GM18868 (cell line): ENCODE measurements at regions not wholly inside any gene's neighbourhood (a gene's known extent, or its start where the extent isn't known, plus 50 kb on each side); places are given as distances from the start of the nearest gene placed in this dataset.
A peak's percentile ranks its signal among the peaks of the same experiment; 100 is the strongest.

Experiments used
- ATAC-seq: cut with Tn5 transposase; IDR thresholded peaks from one replicate; pipeline ENCODE4 v1.9.1; 2021; ENCODE audit warnings: mild to moderate bottlenecking, moderate library complexity; ENCODE audit not compliant: unreplicated experiment

GRCh38 chr18:42184685-42185477 lies 229.8 kb downstream of the PIK3C3 start:
- no peak for ATAC-seq

DNA sequence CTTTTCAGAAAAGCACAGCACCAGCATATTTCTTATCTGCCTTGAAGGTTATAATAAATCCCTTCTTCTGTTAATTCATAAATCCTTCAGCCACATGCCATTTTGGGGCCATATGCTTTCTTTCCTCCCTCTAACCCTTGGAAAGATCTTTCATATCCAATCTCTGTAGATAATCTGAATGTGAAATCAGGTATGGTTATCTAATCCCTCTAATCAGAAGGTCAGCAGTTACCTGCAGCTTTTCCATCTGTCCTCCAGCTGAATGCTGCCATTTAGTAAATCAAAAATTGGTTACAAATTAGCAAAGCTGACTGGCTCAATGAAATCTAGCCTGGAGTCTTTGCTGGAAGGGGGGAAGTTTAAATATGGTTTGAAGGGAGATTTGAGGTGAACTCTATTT lies 230.5 kb downstream of the PIK3C3 start:
- ATAC-seq = no peak

GRCh38 chr18:42187611-42188380 lies 232.8 kb downstream of the PIK3C3 start:
- peak; percentile 66 for ATAC-seq

- no peak for ATAC-seq
Observed at GRCh38 chr18:42190643-42191042, 235.6 kb downstream of the PIK3C3 start.

DNA sequence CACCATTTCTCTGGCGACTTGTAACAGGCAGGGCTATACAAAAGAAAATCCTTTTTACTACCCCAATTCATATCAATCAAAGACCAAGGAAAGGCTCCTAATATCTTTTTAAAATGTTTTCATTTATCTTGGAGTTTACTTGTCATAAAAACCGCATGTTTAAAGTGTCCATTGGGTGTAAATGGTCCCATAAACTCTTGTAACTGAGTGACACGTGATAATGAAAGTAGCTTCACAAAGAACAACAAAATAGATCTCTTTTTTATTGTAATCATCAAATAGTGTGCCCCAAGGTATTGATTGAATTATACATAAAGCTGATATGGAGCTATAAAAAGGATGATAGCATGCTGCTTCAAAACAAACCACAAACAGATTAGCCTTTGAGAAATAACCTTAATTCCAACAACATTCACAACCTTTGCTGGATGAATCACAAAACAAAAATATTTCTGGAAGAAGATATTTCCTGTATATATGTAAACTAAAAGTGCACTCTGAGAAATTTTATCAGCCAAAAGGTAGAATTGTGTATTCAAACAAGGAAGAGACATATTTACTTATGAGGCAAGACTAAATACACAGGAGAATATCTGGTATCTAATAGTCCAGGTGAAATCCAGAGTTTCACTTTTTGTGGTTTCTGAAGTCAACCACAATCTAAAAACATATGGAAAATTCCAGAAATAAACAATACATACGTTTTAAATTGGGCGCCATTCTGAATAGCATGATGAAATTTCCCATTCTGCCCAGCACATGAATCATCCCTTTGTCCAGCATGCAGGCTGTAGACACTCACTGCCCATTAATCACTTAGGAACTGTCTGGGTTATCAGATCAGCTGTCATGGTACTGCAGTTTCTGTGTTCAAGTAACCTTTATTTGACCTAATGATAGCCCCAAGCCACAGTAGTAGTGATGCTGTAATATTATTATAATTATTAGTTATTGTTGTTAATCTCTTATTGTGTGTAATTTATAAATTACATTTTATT lies 237.5 kb downstream of the PIK3C3 start:
- ATAC-seq = no peak

DNA sequence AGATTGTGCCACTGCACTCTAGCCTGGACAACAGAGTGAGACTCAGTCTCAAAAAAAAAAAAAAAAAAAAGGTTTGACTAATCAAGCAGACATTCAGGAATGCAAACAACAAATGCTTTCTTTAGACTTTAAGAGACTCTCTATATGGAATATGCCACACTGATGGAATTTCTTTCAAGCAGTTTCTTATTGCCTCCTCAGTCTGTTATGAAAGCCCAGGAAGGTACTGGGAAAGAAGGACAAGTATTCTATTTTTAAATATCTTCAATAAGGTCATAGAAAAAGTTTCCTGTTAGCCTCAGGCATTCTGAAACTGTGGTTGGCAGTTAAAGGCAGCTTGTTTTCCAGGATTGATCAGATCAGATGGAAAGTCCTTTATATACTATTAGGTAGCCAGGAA lies 241.6 kb downstream of the PIK3C3 start:
- no peak for ATAC-seq

DNA sequence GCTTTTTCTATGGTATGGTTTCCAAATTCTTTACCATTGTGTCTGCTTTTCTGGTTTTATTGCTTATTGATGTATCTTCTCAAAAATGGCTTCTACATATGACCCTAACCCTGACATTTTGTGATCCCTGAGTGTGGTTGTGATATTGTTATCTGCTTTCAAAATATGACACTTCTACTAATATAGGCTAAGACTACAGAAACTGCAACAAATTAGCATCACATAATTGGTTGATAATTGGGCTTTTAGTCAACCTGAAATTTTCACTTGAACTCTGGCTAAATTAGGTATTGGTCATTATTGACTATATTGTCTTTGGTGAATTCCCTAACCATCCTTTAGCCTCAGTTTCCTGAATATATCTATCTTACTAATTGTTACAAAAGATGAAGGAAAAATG lies 246.1 kb downstream of the PIK3C3 start:
- no peak for ATAC-seq

DNA sequence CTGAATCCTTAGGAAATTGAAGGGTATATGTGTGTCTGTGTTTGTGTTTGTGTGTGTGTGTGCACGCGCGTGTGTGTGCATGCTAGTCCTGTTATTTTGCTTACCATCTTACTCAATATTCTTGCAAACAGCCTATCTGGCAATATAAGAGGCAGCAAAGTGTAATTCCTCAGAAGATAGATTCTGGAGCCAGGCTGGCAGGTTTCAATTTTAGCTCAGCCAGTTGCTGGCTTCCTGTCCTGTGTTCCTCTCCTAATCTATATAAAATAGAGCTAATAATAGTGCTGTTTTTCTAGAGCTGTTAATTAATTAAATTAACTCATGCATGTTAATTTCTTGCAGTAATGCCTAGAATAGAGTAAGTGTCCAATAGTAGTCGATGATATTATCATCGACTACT lies 256.2 kb downstream of the PIK3C3 start:
- ATAC-seq = no peak

- no peak for ATAC-seq
Observed at GRCh38 chr18:42222557-42222956, 267.5 kb downstream of the PIK3C3 start.

- ATAC-seq = peak; percentile 59
Observed at GRCh38 chr18:42228581-42228980, 273.5 kb downstream of the PIK3C3 start.

GRCh38 chr18:42229211-42230210 lies 274.5 kb downstream of the PIK3C3 start:
- ATAC-seq = peak; percentile 98

DNA sequence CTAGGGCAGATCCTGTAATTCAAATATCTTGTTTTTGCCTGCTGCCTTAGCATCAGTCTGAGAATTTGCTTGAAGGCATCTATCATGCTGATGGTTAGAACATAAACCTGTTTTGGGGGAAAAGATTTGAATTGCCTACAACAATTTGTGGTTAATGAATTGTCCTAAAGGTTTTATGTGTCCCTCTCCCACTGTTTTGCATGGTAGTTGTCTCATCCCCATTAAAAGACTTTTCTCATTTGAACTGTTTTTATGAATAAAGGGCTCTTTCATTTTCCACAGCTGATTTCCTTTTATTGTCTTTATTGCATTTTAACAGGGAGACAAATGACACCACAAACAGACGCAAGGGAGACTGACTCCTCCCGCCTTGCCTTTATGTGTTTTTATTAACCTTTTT lies 275.6 kb downstream of the PIK3C3 start:
- no peak for ATAC-seq

- no peak for ATAC-seq
Observed at GRCh38 chr18:42231284-42231683, 276.2 kb downstream of the PIK3C3 start.

DNA sequence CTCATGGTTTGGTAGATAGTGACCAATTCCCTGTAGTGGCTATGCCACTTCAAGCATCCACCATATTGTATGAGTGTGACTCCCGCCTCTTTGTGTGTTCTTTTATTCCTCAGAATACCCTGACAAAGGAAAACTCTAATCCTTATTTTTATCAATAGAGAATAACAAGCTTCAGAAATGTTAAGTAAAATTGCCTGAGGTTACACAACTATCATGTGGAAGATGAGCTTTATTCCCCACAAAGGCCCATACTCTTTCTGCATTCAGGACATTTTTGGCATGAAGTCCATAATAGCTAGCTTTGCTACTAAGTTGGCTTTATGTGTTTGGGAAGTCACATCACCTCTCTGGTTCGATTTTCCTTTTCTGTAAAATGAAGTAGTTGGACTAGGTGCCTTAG lies 276.8 kb downstream of the PIK3C3 start:
- ATAC-seq = no peak

GRCh38 chr18:42233908-42234307 lies 278.9 kb downstream of the PIK3C3 start:
- ATAC-seq = no peak

- ATAC-seq = no peak
Observed at GRCh38 chr18:42242758-42243157, 287.7 kb downstream of the PIK3C3 start.

DNA sequence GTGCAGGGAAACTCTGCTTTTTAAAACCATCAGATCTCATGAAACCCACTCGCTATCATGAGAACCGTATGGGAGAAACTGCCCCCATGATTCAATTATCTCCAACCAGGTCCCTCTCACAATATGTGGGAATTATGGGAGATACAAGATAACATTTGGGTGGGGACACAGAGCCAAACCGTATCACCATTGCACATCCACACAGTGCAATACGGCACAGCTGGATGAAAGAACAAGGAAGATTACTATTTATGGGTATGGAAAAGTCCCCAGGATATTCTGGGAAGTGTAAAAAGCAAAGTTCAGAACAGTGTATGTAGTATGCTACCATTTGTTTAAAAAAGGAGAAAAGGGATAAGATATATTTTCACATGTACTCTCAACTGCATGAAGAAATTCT lies 290.1 kb downstream of the PIK3C3 start:
- ATAC-seq = no peak

GRCh38 chr18:42255908-42256765 lies 301.1 kb downstream of the PIK3C3 start:
- no peak for ATAC-seq
